GM06990 (cell line): ENCODE measurements at regions not wholly inside any gene's neighbourhood (a gene's known extent, or its start where the extent isn't known, plus 50 kb on each side); places are given as distances from the start of the nearest gene placed in this dataset.

ENCODE experiments used
- DNase-seq: peaks from one replicate; pipeline ENCODE4 v3.0.0-alpha.2; 2011; ENCODE audit not compliant: insufficient read length; ENCODE audit errors: extremely low read depth
- H3K27me3 ChIP-seq: replicated peaks from 2 replicates; pipeline ENCODE4 v1.6.0; 2011; ENCODE audit warnings: low read length; ENCODE audit not compliant: control insufficient read depth, insufficient read depth
- H3K36me3 ChIP-seq: 2 replicates; pipeline ENCODE4 v1.5.1; 2011; ENCODE audit warnings: low read length; ENCODE audit not compliant: control insufficient read depth, insufficient read depth
- H3K4me3 ChIP-seq: replicated peaks from 2 replicates; pipeline ENCODE4 v1.5.1; 2011; ENCODE audit warnings: low read depth, mild to moderate bottlenecking, control low read depth, low read length
- CTCF ChIP-seq: IDR thresholded peaks from 2 replicates; pipeline ENCODE4 v1.5.1; 2011; ENCODE audit warnings: low read length, control low read depth, mild to moderate bottlenecking, inconsistent platforms; ENCODE audit not compliant: insufficient read depth, poor library complexity, severe bottlenecking

- H3K36me3 ChIP-seq, result no peaks in the 10 kb centered on the region
- DNase-seq, result no peak
- TF ChIP-seq CTCF, result no peak
- no peak overlapping the region for H3K4me3 ChIP-seq
- no peaks in the 10 kb centered on the region for H3K27me3 ChIP-seq
Observed at GRCh38 chr2:104707056-104707455, 146.9 kb upstream of the POU3F3 start.

- no peak for TF ChIP-seq CTCF
- Histone ChIP-seq H3K36me3 (no peaks in the 10 kb centered on the region), H3K27me3 (no peaks in the 10 kb centered on the region), H3K4me3 (no peak overlapping the region)
- DNase-seq, result no peak
Observed at GRCh38 chr2:104708967-104709366, 144.9 kb upstream of the POU3F3 start.

GRCh38 chr2:104716061-104716460 lies 137.9 kb upstream of the POU3F3 start:
- Histone ChIP-seq H3K27me3 (no peaks in the 10 kb centered on the region), H3K36me3 (no peaks in the 10 kb centered on the region), H3K4me3 (no peak overlapping the region)
- no peak for DNase-seq
- TF ChIP-seq CTCF, result no peak

GRCh38 chr2:104733226-104733943 lies 120.5 kb upstream of the POU3F3 start:
- TF ChIP-seq CTCF, result peak; percentile 72
- DNase-seq, result no peak
- Histone ChIP-seq H3K4me3 (no peak overlapping the region), H3K36me3 (no peaks in the 10 kb centered on the region), H3K27me3 (peaks cover 2% of the 10 kb centered on the region)

GRCh38 chr2:104734937-104735586 lies 118.9 kb upstream of the POU3F3 start:
- TF ChIP-seq CTCF, result no peak
- H3K36me3 ChIP-seq, result no peaks in the 10 kb centered on the region
- peaks cover 2% of the 10 kb centered on the region for H3K27me3 ChIP-seq
- no peak overlapping the region for H3K4me3 ChIP-seq
- DNase-seq, result no peak
